GM18498 (cell line): ENCODE measurements at regions not wholly inside any gene's neighbourhood (a gene's known extent, or its start where the extent isn't known, plus 50 kb on each side); places are given as distances from the start of the nearest gene placed in this dataset.

Experiments
- ATAC-seq: cut with Tn5 transposase; IDR thresholded peaks from one replicate; pipeline ENCODE4 v1.9.1; 2021; ENCODE audit warnings: mild to moderate bottlenecking, moderate library complexity; ENCODE audit not compliant: unreplicated experiment

GRCh38 chr3:168909260-168909659 lies 754.3 kb downstream of the MECOM start:
- ATAC-seq, result no peak

- ATAC-seq, result no peak
Observed at GRCh38 chr3:168895419-168895818, 768.1 kb downstream of the MECOM start.

- ATAC-seq, result no peak
Observed at GRCh38 chr3:168894214-168894613, 769.3 kb downstream of the MECOM start.

- ATAC-seq, result no peak
Observed at GRCh38 chr3:168889666-168890065, 773.8 kb downstream of the MECOM start.

- ATAC-seq, result no peak
Observed at GRCh38 chr3:168888781-168889180, 774.7 kb downstream of the MECOM start.

GRCh38 chr3:168885028-168885427 lies 778.5 kb downstream of the MECOM start:
- no peak for ATAC-seq

GRCh38 chr3:168884353-168884903 lies 779.1 kb downstream of the MECOM start:
- no peak for ATAC-seq

GRCh38 chr3:168883145-168883544 lies 780.4 kb downstream of the MECOM start:
- no peak for ATAC-seq

GRCh38 chr3:168881804-168882203 lies 781.7 kb downstream of the MECOM start:
- no peak for ATAC-seq

- no peak for ATAC-seq
Observed at GRCh38 chr3:168878655-168879054, 782.9 kb upstream of the GOLIM4 start.

- no peak for ATAC-seq
Observed at GRCh38 chr3:168877899-168878298, 782.2 kb upstream of the GOLIM4 start.

GRCh38 chr3:168876346-168877035 lies 780.8 kb upstream of the GOLIM4 start:
- no peak for ATAC-seq

GRCh38 chr3:168872826-168873225 lies 777.1 kb upstream of the GOLIM4 start:
- no peak for ATAC-seq

- no peak for ATAC-seq
Observed at GRCh38 chr3:168870892-168871291, 775.2 kb upstream of the GOLIM4 start.

GRCh38 chr3:168865022-168865551 lies 769.4 kb upstream of the GOLIM4 start:
- no peak for ATAC-seq

GRCh38 chr3:168864107-168865021 lies 768.6 kb upstream of the GOLIM4 start:
- ATAC-seq, result no peak

GRCh38 chr3:168863561-168863960 lies 767.8 kb upstream of the GOLIM4 start:
- no peak for ATAC-seq

GRCh38 chr3:168862466-168862865 lies 766.7 kb upstream of the GOLIM4 start:
- no peak for ATAC-seq

GRCh38 chr3:168860592-168860991 lies 764.9 kb upstream of the GOLIM4 start:
- ATAC-seq, result no peak

- no peak for ATAC-seq
Observed at GRCh38 chr3:168860028-168860427, 764.3 kb upstream of the GOLIM4 start.

GRCh38 chr3:168859574-168859973 lies 763.9 kb upstream of the GOLIM4 start:
- ATAC-seq, result no peak

- no peak for ATAC-seq
Observed at GRCh38 chr3:168859143-168859542, 763.4 kb upstream of the GOLIM4 start.
